GM18520 (cell line): ENCODE measurements at regions not wholly inside any gene's neighbourhood (a gene's known extent, or its start where the extent isn't known, plus 50 kb on each side); places are given as distances from the start of the nearest gene placed in this dataset.

Experiments
- ATAC-seq: cut with Tn5 transposase; IDR thresholded peaks from one replicate; pipeline ENCODE4 v1.9.1; 2021; ENCODE audit not compliant: unreplicated experiment

DNA sequence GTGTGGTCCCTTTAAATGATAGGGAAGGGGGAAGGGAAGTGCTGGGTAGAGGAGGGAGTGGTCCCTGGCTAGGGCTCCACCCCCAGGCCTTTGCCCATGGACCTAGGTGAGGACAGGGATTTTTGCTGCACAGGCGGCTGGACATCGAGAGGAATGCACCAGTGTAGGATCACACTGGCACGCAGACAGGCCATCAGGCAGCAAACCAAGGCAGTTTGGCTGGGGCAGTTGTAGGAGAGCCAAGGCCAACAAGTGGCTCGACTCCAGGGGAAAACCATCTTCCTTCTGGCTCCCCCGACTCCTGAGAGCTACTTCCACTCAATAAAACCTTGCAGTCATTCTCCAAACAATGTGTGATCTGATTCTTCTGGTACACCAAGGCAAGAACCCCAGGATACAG, 402.0 kb upstream of the LRRTM1 start:
- ATAC-seq = no peak

- no peak for ATAC-seq
Observed at GRCh38 chr2:80703532-80703931, 399.0 kb upstream of the LRRTM1 start.

DNA sequence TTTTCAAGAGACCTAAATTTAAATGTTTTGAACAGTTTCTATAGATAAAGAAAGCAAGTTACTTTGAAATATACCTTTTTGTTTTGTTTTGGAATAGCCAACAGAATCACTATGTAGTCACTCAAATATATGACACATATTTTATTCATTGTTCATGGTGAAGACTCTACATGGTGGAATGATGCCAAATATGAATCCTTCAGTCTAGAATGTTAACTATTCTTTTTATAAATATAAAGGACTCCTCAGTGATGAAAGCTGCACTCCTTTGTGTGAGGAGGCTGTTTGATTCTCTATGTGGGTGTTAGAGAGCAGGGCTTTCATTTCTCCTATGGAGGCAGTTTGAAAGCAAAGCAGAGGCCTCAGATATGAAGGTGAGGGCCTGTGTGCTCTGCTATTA, 396.4 kb upstream of the LRRTM1 start:
- ATAC-seq = no peak
